GM13976 (cell line): ENCODE measurements at regions not wholly inside any gene's neighbourhood (a gene's known extent, or its start where the extent isn't known, plus 50 kb on each side); places are given as distances from the start of the nearest gene placed in this dataset.
"Not testable (repeated sequence)": the region's sequence is repeated elsewhere in the genome, so short reads cannot be mapped to it uniquely, and the experiment has no call there.

Source experiments
- DNase-seq: peaks from one replicate; pipeline ENCODE4 v3.0.0; 2012; ENCODE audit warnings: low spot score
- in situ Hi-C: fragments of 300-500 bp; cut with MboI; formaldehyde crosslinking; loops from one replicate; pipeline ENCODE4 v1.12.0; 2022; ENCODE audit warnings: low sequenced_read_pairs, mixed read lengths, inconsistent platforms; ENCODE audit not compliant: unreplicated experiment
- TF ChIP-seq, protein P1 (sequence below): IDR thresholded peaks from 2 replicates; pipeline ENCODE4 v1.5.1; 2012; ENCODE audit warnings: borderline replicate concordance, mild to moderate bottlenecking; ENCODE audit not compliant: insufficient read depth; ENCODE audit errors: extremely low read depth, missing control alignments, control extremely low read depth

DNA sequence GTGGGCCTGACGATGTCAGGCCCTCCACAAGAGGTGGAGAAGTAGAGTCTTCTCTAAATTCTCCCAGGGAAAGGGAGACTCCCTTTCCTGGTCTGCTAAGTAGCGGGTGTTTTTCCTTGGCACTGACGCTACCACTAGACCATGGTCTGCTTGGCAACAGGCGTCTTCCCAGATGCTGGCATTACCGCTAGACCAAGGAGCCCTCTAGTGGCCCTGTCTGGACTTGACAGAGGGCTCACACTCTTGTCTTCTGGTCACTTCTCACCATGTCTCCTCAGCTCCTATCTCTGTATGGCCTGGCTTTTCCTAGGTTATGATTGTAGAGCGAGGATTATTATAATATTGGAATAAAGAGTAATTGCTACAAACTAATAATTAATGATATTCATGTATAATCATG lies 51.1 kb upstream of the RASSF6 start:
- in situ Hi-C loops = loop anchor here (25.0 kb wide), 1 partner anchor 359 kb away; no protein-coding TSS in a partner anchor
- not testable (repeated sequence) for DNase-seq

DNA sequence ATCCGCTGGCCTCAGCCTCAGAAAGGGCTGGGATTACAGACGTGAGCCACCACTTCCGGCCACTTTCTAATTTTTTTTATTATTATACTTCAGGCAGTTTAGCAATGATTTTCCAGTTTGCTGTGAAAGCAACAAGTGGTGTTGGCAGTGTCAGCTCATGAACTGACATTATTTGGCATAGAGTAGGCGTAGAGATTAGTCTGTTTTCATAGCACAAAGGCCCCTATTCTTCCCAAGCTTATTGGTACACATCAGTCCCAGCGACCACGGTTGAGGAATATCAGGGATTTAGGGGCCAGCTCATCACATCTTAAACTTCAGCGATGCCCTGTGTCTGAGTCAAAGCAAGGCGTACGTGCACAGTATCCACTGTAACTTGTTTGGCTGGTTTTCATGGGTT lies 53.0 kb upstream of the RASSF6 start:
- TF ChIP-seq, protein P1, sequence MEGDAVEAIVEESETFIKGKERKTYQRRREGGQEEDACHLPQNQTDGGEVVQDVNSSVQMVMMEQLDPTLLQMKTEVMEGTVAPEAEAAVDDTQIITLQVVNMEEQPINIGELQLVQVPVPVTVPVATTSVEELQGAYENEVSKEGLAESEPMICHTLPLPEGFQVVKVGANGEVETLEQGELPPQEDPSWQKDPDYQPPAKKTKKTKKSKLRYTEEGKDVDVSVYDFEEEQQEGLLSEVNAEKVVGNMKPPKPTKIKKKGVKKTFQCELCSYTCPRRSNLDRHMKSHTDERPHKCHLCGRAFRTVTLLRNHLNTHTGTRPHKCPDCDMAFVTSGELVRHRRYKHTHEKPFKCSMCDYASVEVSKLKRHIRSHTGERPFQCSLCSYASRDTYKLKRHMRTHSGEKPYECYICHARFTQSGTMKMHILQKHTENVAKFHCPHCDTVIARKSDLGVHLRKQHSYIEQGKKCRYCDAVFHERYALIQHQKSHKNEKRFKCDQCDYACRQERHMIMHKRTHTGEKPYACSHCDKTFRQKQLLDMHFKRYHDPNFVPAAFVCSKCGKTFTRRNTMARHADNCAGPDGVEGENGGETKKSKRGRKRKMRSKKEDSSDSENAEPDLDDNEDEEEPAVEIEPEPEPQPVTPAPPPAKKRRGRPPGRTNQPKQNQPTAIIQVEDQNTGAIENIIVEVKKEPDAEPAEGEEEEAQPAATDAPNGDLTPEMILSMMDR = no peak
- DNase-seq = no peak
- in situ Hi-C loops = loop anchor here (25.0 kb wide), 1 partner anchor 361 kb away; no protein-coding TSS in a partner anchor

DNA sequence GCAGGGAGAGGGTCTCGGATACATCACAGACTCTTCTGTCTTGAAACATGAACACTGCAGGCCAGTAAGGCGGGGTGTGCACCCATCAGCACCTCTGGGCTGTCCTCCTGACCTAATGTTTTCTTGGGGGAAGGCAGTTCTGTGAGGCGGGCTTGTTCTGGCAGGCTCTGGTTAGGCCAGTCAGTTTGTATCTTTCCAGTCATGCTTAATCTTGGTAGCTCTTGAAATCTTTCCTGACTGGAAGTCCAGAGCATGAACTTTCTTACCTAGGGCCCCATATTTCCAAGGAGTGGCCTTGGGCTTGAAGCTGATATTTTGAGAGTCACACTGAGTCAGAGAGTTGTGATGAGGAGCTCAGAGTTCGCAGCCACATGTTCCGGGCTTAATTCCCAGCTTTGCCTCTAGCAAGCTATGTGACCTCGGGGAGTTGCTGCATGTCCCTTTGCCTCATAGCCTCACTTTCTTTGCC lies 54.2 kb upstream of the RASSF6 start:
- TF ChIP-seq, protein P1 = no peak
- in situ Hi-C loops = loop anchor here (25.0 kb wide), 1 partner anchor 362 kb away; no protein-coding TSS in a partner anchor
- DNase-seq = no peak

DNA sequence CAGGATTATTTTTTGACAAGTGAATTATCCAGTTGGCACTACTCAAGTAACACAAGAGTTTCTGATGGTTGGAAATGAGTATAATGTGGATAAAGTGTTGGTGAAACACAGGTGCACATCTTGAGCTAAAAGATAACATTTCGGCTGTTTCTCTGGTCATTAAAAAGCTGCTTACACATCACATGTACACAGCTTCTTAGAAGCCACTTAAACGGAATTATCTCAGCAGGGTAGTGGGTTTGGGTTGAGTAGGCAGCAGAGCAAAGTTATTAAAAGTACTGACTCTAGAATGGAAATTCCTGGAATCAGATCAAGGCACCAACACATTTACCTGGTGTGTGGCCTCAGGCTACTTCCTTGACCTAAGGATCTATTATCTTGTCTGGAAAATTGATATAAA lies 55.4 kb upstream of the RASSF6 start:
- DNase-seq = no peak
- in situ Hi-C loops = no loop called here
- TF ChIP-seq, protein P1 = no peak

DNA sequence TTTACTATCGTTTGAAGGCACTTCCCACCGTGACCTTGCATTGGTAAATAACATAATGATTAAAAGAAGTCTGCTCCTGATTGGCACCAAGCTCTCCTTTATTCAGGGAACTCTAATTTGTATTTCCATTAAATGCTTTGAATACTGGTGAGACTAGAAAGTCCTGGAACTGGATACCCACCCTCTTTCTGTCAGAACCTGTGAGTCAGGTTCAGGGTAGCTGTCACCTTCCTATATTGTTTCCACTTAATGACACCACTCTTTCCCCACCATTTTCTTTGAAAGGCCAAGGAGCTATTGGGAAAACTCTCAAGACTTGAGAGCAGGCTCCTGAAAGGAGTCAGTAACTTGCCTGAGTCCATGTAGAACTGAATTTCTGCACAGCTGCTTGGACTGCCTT lies 55.9 kb upstream of the RASSF6 start:
- TF ChIP-seq, protein P1 = no peak
- DNase-seq = no peak
- in situ Hi-C loops = no loop called here

DNA sequence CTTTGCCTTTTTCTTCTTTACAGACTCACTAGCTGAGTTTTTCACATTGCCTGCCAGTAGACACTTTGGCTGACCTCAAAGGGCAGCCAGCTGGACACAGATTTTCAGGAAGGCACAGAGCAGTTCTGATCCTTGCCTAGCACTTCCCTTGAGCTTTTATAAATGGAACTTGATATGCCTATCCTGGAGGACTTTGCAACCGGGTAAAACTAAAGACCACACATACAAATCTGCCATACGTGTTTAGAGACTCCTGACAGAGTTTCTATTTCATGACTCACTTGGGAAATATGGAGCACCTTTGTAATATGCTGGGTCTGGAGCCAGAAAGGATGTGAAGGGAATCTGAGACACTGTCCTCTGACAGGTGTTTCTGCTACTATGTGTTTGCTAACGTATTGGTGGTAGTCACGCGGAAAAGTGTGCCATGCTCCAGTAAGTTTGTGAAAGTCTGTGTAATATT lies 56.7 kb upstream of the RASSF6 start:
- TF ChIP-seq, protein P1 = no peak

DNA sequence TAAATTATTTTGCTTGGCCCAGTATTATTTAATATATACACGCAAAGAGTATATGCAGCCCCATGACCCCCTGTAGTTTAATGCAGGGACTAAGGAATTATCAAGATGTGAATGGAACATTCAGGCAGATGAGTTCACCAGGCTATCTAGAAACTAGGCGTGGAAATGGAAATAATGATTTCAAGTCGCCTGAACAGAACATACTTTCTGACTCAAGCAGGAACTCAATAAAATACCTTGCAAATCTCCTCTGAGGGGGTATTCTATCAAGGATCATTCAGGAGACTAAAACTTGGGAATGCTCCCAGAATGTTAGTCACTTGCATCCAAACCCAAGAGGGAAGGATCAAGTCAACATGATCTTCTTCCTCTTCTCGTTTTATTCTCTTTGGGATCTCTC lies 59.6 kb upstream of the RASSF6 start:
- TF ChIP-seq, protein P1 = no peak
- in situ Hi-C loops = no loop called here
- no peak for DNase-seq

More for the DNA sequence above, 56.7 kb upstream of the RASSF6 start:
- in situ Hi-C loops = no loop called here
- no peak for DNase-seq
